ENCODE measurements at regions not wholly inside any gene's neighbourhood (a gene's known extent, or its start where the extent isn't known, plus 50 kb on each side); places are given as distances from the start of the nearest gene placed in this dataset.

DNA sequence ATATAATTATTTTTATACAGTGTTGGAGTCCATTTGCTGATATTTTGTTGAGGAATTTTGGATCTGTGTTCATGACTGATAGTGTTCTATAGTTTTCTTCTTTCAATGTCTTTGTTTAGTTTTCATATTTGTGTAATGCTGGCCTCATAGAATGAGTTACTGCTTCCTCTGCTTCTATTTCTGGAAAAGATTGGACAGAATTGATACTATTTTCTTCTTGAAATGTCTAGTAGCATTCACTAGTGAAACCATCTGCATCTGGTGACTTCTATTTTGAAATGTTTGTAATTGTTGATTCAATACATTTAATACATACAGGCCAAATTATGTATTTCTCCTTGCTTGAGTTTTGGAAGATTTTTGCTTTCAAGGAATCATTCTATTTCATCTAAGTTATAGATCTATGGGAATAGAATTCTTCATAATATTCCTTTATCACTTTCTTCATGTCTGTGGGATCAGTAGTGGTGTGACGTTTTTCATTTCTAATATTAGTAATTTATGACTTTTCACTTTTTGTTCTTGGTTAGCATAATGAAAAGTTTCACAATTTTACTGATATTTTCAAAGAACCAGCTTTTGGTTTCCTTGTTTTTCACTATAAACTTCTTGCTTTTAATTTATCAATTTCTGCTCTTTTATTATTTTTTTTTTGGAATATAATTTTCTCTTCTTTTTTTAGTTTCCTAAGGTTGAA is 509.9 kb upstream of the VRK2 start:
- TF ChIP-seq EP300 (IDR thresholded peaks at IDR 0.05) (no peak), POLR2A (IDR thresholded peaks at IDR 0.05) (no peak)
- TF ChIP-seq, protein P1, sequence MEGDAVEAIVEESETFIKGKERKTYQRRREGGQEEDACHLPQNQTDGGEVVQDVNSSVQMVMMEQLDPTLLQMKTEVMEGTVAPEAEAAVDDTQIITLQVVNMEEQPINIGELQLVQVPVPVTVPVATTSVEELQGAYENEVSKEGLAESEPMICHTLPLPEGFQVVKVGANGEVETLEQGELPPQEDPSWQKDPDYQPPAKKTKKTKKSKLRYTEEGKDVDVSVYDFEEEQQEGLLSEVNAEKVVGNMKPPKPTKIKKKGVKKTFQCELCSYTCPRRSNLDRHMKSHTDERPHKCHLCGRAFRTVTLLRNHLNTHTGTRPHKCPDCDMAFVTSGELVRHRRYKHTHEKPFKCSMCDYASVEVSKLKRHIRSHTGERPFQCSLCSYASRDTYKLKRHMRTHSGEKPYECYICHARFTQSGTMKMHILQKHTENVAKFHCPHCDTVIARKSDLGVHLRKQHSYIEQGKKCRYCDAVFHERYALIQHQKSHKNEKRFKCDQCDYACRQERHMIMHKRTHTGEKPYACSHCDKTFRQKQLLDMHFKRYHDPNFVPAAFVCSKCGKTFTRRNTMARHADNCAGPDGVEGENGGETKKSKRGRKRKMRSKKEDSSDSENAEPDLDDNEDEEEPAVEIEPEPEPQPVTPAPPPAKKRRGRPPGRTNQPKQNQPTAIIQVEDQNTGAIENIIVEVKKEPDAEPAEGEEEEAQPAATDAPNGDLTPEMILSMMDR (IDR thresholded peaks at IDR 0.05), result no peak

Data from tibial nerve (tissue), 4 donors.